Stimulated activated naive CD8-positive, alpha-beta T cell treated with anti-CD3 and anti-CD28 coated beads, Interleukin-15, amount 100 ng/mL, for 72 hours (primary cell): ENCODE measurements at regions not wholly inside any gene's neighbourhood (a gene's known extent, or its start where the extent isn't known, plus 50 kb on each side); places are given as distances from the start of the nearest gene placed in this dataset.
A peak's percentile ranks its signal among the peaks of the same experiment; 100 is the strongest.
"Not testable (repeated sequence)": the region's sequence is repeated elsewhere in the genome, so short reads cannot be mapped to it uniquely, and the experiment has no call there.

Source experiments
- ATAC-seq: fragments of 150-1000 bp; cut with Tn5 transposase; 2 replicates; pipeline ENCODE4 v1.10.0; 2021; ENCODE audit warnings: mild to moderate bottlenecking, moderate library complexity
- DNase-seq, 2 donors: peaks; one replicate each; pipeline ENCODE4 v3.0.0; 2021 to 2022
- H3K27ac Mint-ChIP-seq, 2 donors: one replicate each; pipeline ENCODE4 v1.8.0; 2022; ENCODE audit warnings: mild to moderate bottlenecking in 2 of 2, mixed read lengths in 2 of 2, moderate library complexity in 2 of 2
- H3K27me3 Mint-ChIP-seq: one replicate; pipeline ENCODE4 v1.8.0; 2022; ENCODE audit warnings: mixed read lengths
- H3K4me1 Mint-ChIP-seq: one replicate; pipeline ENCODE4 v1.8.0; 2022; ENCODE audit warnings: mild to moderate bottlenecking, mixed read lengths
- H3K4me3 Mint-ChIP-seq, 2 donors: one replicate each; pipeline ENCODE4 v1.8.0; 2022; ENCODE audit warnings: mild to moderate bottlenecking in 2 of 2, mixed read lengths in 2 of 2, moderate library complexity in 1 of 2
- H3K9me3 Mint-ChIP-seq, 2 donors: one replicate each; pipeline ENCODE4 v1.8.0; 2022; ENCODE audit warnings: mixed read lengths in 2 of 2

DNA sequence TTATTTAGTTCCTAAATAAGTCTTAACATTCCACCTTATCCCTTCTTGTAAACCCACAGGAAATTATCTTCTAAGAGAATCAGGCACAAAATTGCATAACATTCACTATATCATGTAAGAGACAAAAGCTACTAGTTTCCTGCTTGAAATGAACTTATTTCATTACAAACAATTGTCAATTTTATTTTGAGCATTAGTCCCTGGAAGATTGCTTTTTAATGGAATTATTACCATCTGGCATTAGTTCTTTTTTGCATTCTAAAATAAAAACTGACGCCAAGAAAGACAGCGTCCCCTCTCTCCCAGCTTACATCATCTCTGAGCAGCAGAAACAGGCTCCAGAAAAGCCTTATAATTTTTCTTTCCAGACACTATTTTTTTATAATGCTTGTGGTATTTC, 121.8 kb downstream of the NOC3L start:
- no peak overlapping the region for H3K4me3 Mint-ChIP-seq
- no peaks in the 10 kb centered on the region for H3K4me1 Mint-ChIP-seq
- H3K27ac Mint-ChIP-seq: no peak overlapping the region
- ATAC-seq: no peak
- no peaks in the 10 kb centered on the region for H3K9me3 Mint-ChIP-seq
- H3K27me3 Mint-ChIP-seq: peaks cover 23% of the 10 kb centered on the region
- no peak for DNase-seq

GRCh38 chr10:94251098-94251497, 111.6 kb downstream of the NOC3L start:
- Mint-ChIP-seq H3K4me1 (no peaks in the 10 kb centered on the region), H3K4me3 (no peak overlapping the region), H3K9me3 (no peaks in the 10 kb centered on the region), H3K27ac (no peak overlapping the region), H3K27me3 (peaks cover 14% of the 10 kb centered on the region)
- DNase-seq (no peak), ATAC-seq (no peak)

DNA sequence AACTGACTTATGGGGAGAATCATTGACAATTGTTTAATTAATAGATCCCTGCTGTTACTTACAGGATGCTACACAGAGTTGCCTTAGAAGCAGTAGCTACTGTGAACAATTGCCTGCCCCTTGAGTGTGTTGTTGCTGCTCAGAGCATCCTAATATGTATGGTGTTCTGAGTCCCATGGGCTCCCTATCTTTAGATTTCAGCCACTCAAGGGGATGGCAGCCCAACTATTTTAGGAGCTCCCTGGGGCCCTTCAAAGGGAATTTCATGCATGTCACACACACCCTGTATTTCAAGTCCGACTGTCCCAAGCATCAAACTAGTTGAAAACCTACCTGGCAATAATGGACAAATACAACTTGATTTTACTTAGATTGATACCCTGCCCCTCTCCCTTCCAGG, 111.2 kb downstream of the NOC3L start:
- H3K4me3 Mint-ChIP-seq: no peak overlapping the region
- no peaks in the 10 kb centered on the region for H3K9me3 Mint-ChIP-seq
- no peak for ATAC-seq
- peaks cover 14% of the 10 kb centered on the region for H3K27me3 Mint-ChIP-seq
- no peaks in the 10 kb centered on the region for H3K4me1 Mint-ChIP-seq
- no peak overlapping the region for H3K27ac Mint-ChIP-seq
- no peak for DNase-seq

GRCh38 chr10:94257407-94257806, 105.3 kb downstream of the NOC3L start:
- not testable (repeated sequence) for H3K27me3 Mint-ChIP-seq, H3K4me1 Mint-ChIP-seq, DNase-seq, H3K9me3 Mint-ChIP-seq, H3K27ac Mint-ChIP-seq, H3K4me3 Mint-ChIP-seq, ATAC-seq

GRCh38 chr10:94260455-94260854, 102.3 kb downstream of the NOC3L start:
- ATAC-seq: no peak
- no peak for DNase-seq
- no peak overlapping the region for H3K4me3 Mint-ChIP-seq
- no peaks in the 10 kb centered on the region for H3K4me1 Mint-ChIP-seq
- H3K9me3 Mint-ChIP-seq: no peaks in the 10 kb centered on the region
- H3K27me3 Mint-ChIP-seq: peaks cover 14% of the 10 kb centered on the region
- no peak overlapping the region for H3K27ac Mint-ChIP-seq

DNA sequence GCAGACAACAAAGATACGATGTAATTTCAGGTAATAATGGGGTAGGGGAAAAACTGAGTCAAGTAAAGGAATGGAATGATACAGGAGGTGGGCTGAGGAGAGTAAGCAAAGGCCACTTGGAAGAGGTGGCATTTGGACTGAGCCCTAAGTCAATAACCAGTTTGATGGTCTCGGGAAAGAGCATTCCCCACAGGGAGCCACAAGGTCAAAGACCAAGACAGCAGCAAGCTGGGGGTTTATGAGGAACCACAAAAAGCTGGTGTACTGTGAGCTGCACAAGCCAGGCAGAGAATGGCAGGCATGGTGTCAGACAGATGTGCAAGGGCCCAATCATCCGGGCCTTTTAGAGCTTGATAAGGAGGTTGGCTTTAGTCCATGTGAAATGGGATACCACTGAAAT, 98.7 kb downstream of the NOC3L start:
- no peak for DNase-seq
- peaks cover 14% of the 10 kb centered on the region for H3K27me3 Mint-ChIP-seq
- ATAC-seq: no peak
- H3K9me3 Mint-ChIP-seq: no peaks in the 10 kb centered on the region
- H3K4me1 Mint-ChIP-seq: no peaks in the 10 kb centered on the region
- no peak overlapping the region for H3K27ac Mint-ChIP-seq
- H3K4me3 Mint-ChIP-seq: no peak overlapping the region

DNA sequence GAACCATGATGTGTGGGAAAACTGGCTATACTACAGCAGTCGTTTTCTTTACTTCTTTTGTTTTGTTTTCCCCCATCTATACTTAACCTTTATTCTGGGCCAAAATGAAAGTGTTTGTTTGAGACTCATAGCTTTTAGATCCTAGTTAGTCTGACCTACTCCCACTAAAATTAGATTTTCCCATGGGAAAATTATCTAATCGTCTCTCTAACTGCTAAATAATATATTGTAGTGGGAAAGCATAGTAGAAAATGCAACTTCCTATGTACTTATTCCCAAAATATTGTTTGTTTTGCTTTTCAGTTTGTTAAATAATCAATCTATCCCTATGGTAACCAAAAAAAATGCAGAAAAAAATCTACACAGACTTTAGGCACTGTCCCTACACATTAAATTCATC, 96.6 kb downstream of the NOC3L start:
- DNase-seq (no peak), ATAC-seq (no peak)
- no peak overlapping the region for H3K4me3 Mint-ChIP-seq
- H3K9me3 Mint-ChIP-seq: peaks cover 1 to 3% of the 10 kb centered on the region in 2 donors
- H3K27me3 Mint-ChIP-seq: peaks cover 14% of the 10 kb centered on the region
- no peaks in the 10 kb centered on the region for H3K4me1 Mint-ChIP-seq
- no peak overlapping the region for H3K27ac Mint-ChIP-seq

- Mint-ChIP-seq H3K9me3 (peaks cover 4 to 23% of the 10 kb centered on the region in 2 donors), H3K4me1 (no peaks in the 10 kb centered on the region), H3K27ac (no peak overlapping the region), H3K4me3 (no peak overlapping the region), H3K27me3 (peaks cover 6% of the 10 kb centered on the region)
- no peak for DNase-seq
- no peak for ATAC-seq
Measured at GRCh38 chr10:94268652-94269051, 94.1 kb downstream of the NOC3L start.

DNA sequence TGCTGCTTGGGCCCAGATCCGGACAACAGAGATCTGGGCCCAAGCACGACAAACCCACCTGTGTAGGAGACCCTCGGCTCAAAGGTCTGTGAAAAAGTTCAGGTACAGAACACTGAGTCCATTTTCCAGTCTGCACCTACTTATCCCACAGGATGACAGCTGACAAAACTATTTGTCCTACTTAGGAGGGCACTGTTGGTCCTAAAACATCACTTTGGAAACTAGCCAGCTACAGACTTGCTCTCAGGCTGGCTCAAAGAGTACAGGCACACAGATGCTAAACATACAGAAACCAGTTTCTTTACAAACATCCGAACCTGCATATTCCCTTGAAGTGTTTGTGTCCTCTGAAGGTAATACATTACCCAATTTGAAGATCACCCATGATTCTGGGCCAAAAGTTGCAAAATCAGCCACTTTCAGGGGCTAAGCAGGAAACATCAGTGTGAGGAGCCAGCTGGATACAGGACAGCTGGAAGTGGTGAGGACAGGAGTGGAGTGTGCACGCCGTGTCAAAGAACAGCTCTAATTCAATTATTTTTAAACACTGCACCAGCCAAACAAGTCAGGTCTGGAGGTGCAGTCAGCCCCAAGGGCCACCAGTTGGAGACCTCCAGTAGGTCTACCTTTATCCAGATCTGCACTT, 88.5 kb downstream of the NOC3L start:
- no peaks in the 10 kb centered on the region for H3K4me1 Mint-ChIP-seq
- H3K27ac Mint-ChIP-seq: no peak overlapping the region
- H3K4me3 Mint-ChIP-seq: no peak overlapping the region
- H3K9me3 Mint-ChIP-seq: peaks cover 4 to 23% of the 10 kb centered on the region in 2 donors
- H3K27me3 Mint-ChIP-seq: peaks cover 10% of the 10 kb centered on the region
- no peak for DNase-seq
- no peak for ATAC-seq

GRCh38 chr10:94276140-94276539, 86.6 kb downstream of the NOC3L start:
- peak overlapping the region in 1 of 2 donors; percentile 7 for H3K27ac Mint-ChIP-seq
- no peak for ATAC-seq
- DNase-seq: no peak
- H3K4me3 Mint-ChIP-seq: no peak overlapping the region
- H3K9me3 Mint-ChIP-seq: peaks cover 1 to 22% of the 10 kb centered on the region in 2 donors
- H3K27me3 Mint-ChIP-seq: peaks cover 26% of the 10 kb centered on the region
- peaks cover 9% of the 10 kb centered on the region for H3K4me1 Mint-ChIP-seq

- H3K9me3 Mint-ChIP-seq: peaks cover 0 to 8% of the 10 kb centered on the region in 2 donors
- H3K4me1 Mint-ChIP-seq: peaks cover 9% of the 10 kb centered on the region
- DNase-seq (no peak), ATAC-seq (no peak)
- no peak overlapping the region for H3K4me3 Mint-ChIP-seq
- H3K27me3 Mint-ChIP-seq: peaks cover 27% of the 10 kb centered on the region
- no peak overlapping the region for H3K27ac Mint-ChIP-seq
Measured at GRCh38 chr10:94277450-94277849, 85.3 kb downstream of the NOC3L start.

DNA sequence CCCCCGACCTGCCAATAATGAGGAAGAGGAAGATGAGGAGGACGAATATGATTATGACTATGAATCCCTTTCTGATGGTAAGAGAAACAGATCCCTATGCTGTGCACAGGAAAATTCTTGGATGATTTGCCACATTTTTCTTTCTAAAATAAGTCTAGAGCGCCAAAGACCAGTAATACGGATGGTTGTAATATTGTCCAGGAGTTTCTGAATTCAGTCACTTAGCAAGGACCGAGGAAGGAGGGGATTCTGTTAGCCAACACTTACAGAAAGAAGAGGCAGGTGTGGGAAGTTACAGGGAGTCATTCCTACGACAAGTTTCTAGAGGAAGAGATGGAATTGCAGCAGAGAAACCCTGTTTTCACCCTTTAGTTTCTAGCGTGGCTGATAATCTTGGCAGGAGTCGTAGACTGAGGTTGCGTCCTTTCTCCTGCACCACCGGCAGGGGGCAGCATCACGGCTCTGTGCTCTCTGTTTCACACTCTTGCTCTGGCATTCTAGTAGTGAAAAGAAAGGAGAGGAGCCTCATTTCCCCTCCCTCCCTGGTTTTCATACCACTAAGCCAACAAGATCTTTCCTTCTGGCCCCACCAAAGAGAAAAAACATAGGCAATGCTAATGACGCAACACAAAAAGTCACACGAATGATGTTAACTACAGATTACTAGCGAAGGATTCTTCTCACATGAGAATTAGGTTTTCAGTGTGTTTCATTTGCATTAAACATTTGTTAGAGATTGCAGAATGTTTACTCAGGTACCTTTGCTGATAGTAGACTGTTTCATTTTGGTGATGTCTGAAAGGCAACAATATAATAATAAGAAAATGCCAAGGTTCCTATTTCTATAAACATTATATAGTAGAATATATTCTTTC, 82.7 kb downstream of the NOC3L start:
- H3K4me3 Mint-ChIP-seq: no peak overlapping the region
- H3K27me3 Mint-ChIP-seq: peaks cover 44% of the 10 kb centered on the region
- peak; percentile 37 to 55 for DNase-seq

DNA sequence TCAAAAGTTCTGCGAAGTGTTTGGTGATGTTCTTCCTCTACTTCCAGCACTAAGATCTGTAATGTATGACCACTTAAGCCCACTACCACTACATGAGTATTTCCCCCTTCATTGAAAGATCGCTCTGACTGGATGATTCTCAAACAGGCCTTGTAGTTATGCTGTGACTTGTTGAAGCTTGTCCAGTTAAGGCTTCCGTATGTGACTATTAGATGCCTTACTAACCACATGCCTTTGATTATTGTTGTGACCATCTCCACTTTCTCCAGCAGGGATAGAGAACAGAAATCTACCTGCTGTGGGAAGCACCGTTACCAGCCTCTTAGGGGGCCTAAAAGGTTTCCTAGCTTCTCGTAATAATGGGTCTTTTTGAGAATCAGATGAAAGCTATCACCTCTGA, 81.1 kb downstream of the NOC3L start:
- Mint-ChIP-seq H3K27me3 (peaks cover 44% of the 10 kb centered on the region), H3K4me3 (no peak overlapping the region), H3K4me1 (peaks cover 9% of the 10 kb centered on the region), H3K27ac (no peak overlapping the region), H3K9me3 (no peaks in the 10 kb centered on the region)
- DNase-seq (no peak), ATAC-seq (no peak)

More for the DNA sequence above, 82.7 kb downstream of the NOC3L start:
- Mint-ChIP-seq H3K4me1 (peaks cover 9% of the 10 kb centered on the region), H3K27ac (no peak overlapping the region), H3K9me3 (no peaks in the 10 kb centered on the region)
- peak; percentile 78 for ATAC-seq

DNA sequence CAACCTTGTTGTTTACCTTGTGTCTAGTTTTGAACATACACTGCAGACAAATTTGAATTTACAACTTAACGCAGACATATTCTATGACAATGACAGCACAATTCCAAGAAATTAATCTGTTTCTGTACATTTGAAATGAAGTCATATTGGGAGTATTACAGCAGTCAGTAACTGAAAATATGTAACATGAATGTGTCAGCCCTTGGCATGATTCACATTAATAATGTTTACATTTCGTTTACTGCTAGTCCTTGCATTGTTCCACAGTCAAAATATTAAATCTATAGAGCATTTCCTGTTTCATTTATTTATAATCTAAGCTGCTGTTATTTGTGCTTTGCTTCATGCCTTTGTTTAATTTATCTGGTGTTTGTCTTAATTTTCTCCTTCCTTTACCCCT, 80.4 kb downstream of the NOC3L start:
- H3K4me1 Mint-ChIP-seq: peaks cover 9% of the 10 kb centered on the region
- H3K4me3 Mint-ChIP-seq: no peak overlapping the region
- DNase-seq: no peak

More for the DNA sequence above, 80.4 kb downstream of the NOC3L start:
- Mint-ChIP-seq H3K27ac (no peak overlapping the region), H3K9me3 (no peaks in the 10 kb centered on the region), H3K27me3 (peaks cover 41% of the 10 kb centered on the region)
- ATAC-seq: no peak
